ENCODE measurements at regions not wholly inside any gene's neighbourhood (a gene's known extent, or its start where the extent isn't known, plus 50 kb on each side); places are given as distances from the start of the nearest gene placed in this dataset.
"Not testable (repeated sequence)": the region's sequence is repeated elsewhere in the genome, so short reads cannot be mapped to it uniquely, and the experiment has no call there.

GRCh38 chr2:117323331-117323730 lies 491.2 kb upstream of the DDX18 start:
- Histone ChIP-seq H3K4me1 (ENCODE audit: control insufficient read depth in 2 of 3, insufficient read depth in 2 of 3, low read depth in 1 of 3, low read length in 3 of 3) (no peaks in the 10 kb centered on the region), H3K27ac (ENCODE audit: low read depth in 2 of 2, low read length in 2 of 2) (no peak overlapping the region), H3K27me3 (ENCODE audit: control insufficient read depth, insufficient read depth, low read length) (no peaks in the 10 kb centered on the region), H3K9me3 (ENCODE audit: control insufficient read depth in 2 of 3, insufficient read depth in 1 of 3, low read length in 3 of 3) (no peaks in the 10 kb centered on the region), H3K36me3 (ENCODE audit: control insufficient read depth in 2 of 3, insufficient read depth in 3 of 3, low read length in 3 of 3) (no peaks in the 10 kb centered on the region), H3K9ac (ENCODE audit: low read length in 3 of 3) (no peak overlapping the region), H3K4me3 (ENCODE audit: low read length in 3 of 3) (no peak overlapping the region)
- no peak for TF ChIP-seq CTCF (IDR thresholded peaks at IDR 0.05; ENCODE audit: borderline replicate concordance, extremely low read depth, insufficient read depth)
- intact Hi-C loops (cut with DNase I), result no loop called here
- FAIRE-seq (no peak), DNase-seq (peak in 3 of 5 donors; percentile 24 to 61 (median 58))

GRCh38 chr2:117330641-117331040 lies 483.9 kb upstream of the DDX18 start:
- Histone ChIP-seq H3K4me3 (ENCODE audit: low read length in 3 of 3) (no peak overlapping the region), H3K27ac (ENCODE audit: low read depth in 2 of 2, low read length in 2 of 2) (no peak overlapping the region), H3K9me3 (ENCODE audit: control insufficient read depth in 2 of 3, insufficient read depth in 1 of 3, low read length in 3 of 3) (no peaks in the 10 kb centered on the region), H3K27me3 (ENCODE audit: control insufficient read depth, insufficient read depth, low read length) (no peaks in the 10 kb centered on the region), H3K9ac (ENCODE audit: low read length in 3 of 3) (no peak overlapping the region), H3K4me1 (ENCODE audit: control insufficient read depth in 2 of 3, insufficient read depth in 2 of 3, low read depth in 1 of 3, low read length in 3 of 3) (peaks cover 0 to 3% (median 0%) of the 10 kb centered on the region in 3 donors), H3K36me3 (ENCODE audit: control insufficient read depth in 2 of 3, insufficient read depth in 3 of 3, low read length in 3 of 3) (no peaks in the 10 kb centered on the region)
- intact Hi-C loops (cut with DNase I), result no loop called here
- TF ChIP-seq CTCF (IDR thresholded peaks at IDR 0.05; ENCODE audit: borderline replicate concordance, extremely low read depth, insufficient read depth), result no peak
- FAIRE-seq (no peak), DNase-seq (peak in 2 of 5 donors; percentile 72 to 79)

GRCh38 chr2:117335967-117336366 lies 478.5 kb upstream of the DDX18 start:
- Histone ChIP-seq H3K9me3 (ENCODE audit: control insufficient read depth in 2 of 3, insufficient read depth in 1 of 3, low read length in 3 of 3) (no peaks in the 10 kb centered on the region), H3K4me1 (ENCODE audit: control insufficient read depth in 2 of 3, insufficient read depth in 2 of 3, low read depth in 1 of 3, low read length in 3 of 3) (no peaks in the 10 kb centered on the region), H3K27me3 (ENCODE audit: control insufficient read depth, insufficient read depth, low read length) (no peaks in the 10 kb centered on the region), H3K36me3 (ENCODE audit: control insufficient read depth in 2 of 3, insufficient read depth in 3 of 3, low read length in 3 of 3) (no peaks in the 10 kb centered on the region), H3K4me3 (ENCODE audit: low read length in 3 of 3) (no peak overlapping the region), H3K9ac (ENCODE audit: low read length in 3 of 3) (no peak overlapping the region), H3K27ac (ENCODE audit: low read depth in 2 of 2, low read length in 2 of 2) (no peak overlapping the region)
- intact Hi-C loops (cut with DNase I), result no loop called here
- FAIRE-seq (no peak), DNase-seq (no peak)
- TF ChIP-seq CTCF (IDR thresholded peaks at IDR 0.05; ENCODE audit: borderline replicate concordance, extremely low read depth, insufficient read depth), result no peak

- FAIRE-seq (no peak), DNase-seq (no peak)
- Histone ChIP-seq H3K27ac (ENCODE audit: low read depth in 2 of 2, low read length in 2 of 2) (no peak overlapping the region), H3K9me3 (ENCODE audit: control insufficient read depth in 2 of 3, insufficient read depth in 1 of 3, low read length in 3 of 3) (no peaks in the 10 kb centered on the region), H3K4me1 (ENCODE audit: control insufficient read depth in 2 of 3, insufficient read depth in 2 of 3, low read depth in 1 of 3, low read length in 3 of 3) (no peaks in the 10 kb centered on the region), H3K4me3 (ENCODE audit: low read length in 3 of 3) (no peak overlapping the region), H3K27me3 (ENCODE audit: control insufficient read depth, insufficient read depth, low read length) (no peaks in the 10 kb centered on the region), H3K9ac (ENCODE audit: low read length in 3 of 3) (no peak overlapping the region), H3K36me3 (ENCODE audit: control insufficient read depth in 2 of 3, insufficient read depth in 3 of 3, low read length in 3 of 3) (no peaks in the 10 kb centered on the region)
- TF ChIP-seq CTCF (IDR thresholded peaks at IDR 0.05; ENCODE audit: borderline replicate concordance, extremely low read depth, insufficient read depth), result no peak
- intact Hi-C loops (cut with DNase I), result no loop called here
Observed at GRCh38 chr2:117336496-117336895, 478.0 kb upstream of the DDX18 start.

GRCh38 chr2:117337981-117338380 lies 476.5 kb upstream of the DDX18 start:
- H3K36me3 ChIP-seq (ENCODE audit: control insufficient read depth in 2 of 3, insufficient read depth in 3 of 3, low read length in 3 of 3); H3K27me3 ChIP-seq (ENCODE audit: control insufficient read depth, insufficient read depth, low read length); DNase-seq; H3K4me3 ChIP-seq (ENCODE audit: low read length in 3 of 3); H3K9me3 ChIP-seq (ENCODE audit: control insufficient read depth in 2 of 3, insufficient read depth in 1 of 3, low read length in 3 of 3); FAIRE-seq; H3K9ac ChIP-seq (ENCODE audit: low read length in 3 of 3); intact Hi-C loops (cut with DNase I); H3K27ac ChIP-seq (ENCODE audit: low read depth in 2 of 2, low read length in 2 of 2); H3K4me1 ChIP-seq (ENCODE audit: control insufficient read depth in 2 of 3, insufficient read depth in 2 of 3, low read depth in 1 of 3, low read length in 3 of 3): not testable (repeated sequence)

Data from kidney (tissue), 13 donors.